Hematopoietic multipotent progenitor cell treated with erythropoietin and hydrocortisone succinate and interleukin-3 and kit ligand, for 15 days (in vitro differentiated cells): ENCODE measurements at regions not wholly inside any gene's neighbourhood (a gene's known extent, or its start where the extent isn't known, plus 50 kb on each side); places are given as distances from the start of the nearest gene placed in this dataset.
"Not testable (repeated sequence)": the region's sequence is repeated elsewhere in the genome, so short reads cannot be mapped to it uniquely, and the experiment has no call there.

Experiments used
- DNase-seq: peaks from one replicate; pipeline ENCODE4 v3.0.0-alpha.2; 2015; ENCODE audit warnings: low spot score

DNA sequence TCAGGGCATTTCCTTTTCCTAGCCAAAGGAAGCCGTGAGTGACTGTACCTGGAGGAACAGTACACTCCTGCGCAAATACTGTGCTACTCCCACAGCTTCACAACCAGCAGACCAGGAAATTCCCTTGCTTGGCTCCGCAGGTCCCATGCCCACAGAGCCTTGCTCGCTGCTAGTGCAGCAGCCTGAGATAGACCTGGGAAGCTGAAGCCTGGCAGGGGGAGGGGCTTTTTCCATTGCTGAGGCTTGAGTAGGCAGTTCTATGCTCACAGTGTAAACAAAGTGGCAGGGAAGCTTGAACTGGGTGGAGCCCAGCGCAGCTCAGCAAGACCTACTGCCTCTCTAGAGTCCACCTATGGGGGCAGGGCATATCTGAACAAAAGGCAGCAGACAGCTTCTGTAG lies 291.2 kb downstream of the HGF start:
- no peak for DNase-seq

DNA sequence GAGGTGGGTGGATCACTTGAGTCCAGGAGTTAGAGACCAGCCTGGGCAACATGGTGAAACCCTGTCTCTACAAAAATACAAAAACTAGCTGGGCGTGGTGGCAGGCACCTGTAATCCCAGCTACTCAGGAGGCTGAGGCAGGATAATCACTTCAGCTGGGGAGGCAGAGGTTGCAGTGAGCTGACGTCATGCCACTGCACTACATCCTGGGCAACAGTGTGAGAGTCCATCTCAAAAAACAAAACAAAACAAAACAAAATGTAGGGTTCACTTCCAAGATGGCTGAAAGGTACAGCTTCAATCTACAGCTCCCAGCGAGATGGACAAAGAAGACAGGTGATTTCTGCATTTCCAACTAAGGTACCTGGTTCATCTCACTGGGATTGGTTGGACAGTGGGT lies 291.6 kb downstream of the HGF start:
- DNase-seq = not testable (repeated sequence)

DNA sequence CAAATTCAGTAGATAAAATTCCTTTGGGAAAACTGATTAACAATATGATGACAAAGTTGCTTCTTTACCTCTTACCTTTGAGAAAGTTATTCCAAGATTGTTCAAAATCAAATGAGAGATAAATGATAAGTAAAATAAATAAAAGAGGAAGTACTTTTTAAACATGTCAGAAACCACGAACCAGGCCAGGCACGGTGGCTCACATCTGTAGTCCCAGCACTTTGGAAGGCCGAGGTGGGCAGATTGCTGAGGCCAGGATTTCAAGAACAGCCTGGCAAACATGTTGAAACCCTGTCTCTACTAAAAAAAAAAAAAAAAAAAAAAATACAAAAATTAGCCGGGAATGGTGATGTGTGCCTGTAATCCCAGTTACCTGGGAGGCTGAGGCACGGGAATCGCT lies 296.6 kb downstream of the HGF start:
- DNase-seq = no peak

DNA sequence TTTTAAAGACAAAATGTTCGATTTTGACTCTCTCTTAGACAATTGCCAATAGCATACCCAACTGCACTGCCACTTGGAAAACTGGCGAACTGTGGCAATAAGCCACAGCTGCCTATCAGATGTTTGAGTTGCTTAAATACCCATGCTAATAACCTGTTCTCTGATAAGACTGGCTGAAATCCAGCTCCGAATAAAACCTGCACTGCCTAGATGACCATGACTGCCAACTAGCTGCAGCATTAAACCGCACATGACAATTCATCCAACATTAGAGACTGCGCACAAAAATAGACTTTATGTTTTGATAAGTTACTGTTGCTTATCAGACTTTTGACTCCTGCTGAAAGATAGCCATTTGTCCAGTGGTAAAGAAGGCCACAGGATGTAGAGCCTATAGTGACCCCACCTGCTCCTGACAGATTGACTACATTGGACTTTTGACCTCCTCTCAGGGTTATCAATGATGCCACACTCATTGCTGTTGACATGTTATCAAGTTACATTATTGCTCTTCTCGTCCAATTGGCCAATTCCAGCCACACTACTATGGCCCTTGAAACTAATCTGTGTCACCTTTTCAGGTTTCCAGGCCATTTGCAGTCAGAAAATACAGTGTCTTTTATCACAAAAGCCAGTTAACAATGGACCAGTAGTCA lies 299.0 kb downstream of the HGF start:
- no peak for DNase-seq

DNA sequence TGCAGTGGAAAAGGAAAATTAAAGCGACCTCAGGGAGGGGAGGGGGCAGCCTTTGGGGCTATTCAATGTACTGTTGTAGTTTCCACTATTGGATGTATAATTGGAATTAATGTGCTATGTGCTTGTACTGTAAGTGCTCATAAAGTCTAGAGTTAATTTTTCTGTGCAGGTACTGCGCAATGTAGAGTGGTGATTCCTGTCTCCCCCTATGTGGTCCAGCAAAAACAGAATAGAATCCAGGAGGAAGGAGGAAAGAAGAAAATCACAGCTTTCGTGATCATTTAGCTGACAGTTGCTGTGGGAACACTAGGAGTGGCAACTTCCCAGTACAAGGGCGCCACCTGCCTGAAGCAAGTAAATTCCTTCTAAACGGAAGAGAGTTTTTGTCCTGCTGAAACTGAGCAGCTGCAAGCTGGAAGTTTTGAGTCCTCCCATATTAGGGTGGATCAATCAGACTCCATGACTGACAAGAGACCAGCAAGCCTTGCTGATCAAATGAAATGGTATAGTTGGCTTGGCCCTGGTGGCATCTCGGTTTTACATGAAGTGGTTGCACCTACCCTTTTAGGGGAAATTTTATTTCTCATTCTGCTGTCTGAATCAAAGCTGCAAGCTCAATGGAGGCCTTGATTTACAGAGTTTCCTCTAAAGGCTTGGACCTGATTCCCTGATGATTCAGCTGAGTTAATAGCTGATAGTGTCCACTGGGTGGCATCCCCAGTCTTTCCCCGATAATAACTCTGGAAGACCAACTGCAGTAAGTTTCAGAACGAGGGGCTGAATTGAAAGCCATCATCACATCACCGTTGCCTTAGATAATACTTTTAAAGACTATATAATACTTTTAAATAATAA lies 299.8 kb downstream of the HGF start:
- DNase-seq = peak; percentile 6

DNA sequence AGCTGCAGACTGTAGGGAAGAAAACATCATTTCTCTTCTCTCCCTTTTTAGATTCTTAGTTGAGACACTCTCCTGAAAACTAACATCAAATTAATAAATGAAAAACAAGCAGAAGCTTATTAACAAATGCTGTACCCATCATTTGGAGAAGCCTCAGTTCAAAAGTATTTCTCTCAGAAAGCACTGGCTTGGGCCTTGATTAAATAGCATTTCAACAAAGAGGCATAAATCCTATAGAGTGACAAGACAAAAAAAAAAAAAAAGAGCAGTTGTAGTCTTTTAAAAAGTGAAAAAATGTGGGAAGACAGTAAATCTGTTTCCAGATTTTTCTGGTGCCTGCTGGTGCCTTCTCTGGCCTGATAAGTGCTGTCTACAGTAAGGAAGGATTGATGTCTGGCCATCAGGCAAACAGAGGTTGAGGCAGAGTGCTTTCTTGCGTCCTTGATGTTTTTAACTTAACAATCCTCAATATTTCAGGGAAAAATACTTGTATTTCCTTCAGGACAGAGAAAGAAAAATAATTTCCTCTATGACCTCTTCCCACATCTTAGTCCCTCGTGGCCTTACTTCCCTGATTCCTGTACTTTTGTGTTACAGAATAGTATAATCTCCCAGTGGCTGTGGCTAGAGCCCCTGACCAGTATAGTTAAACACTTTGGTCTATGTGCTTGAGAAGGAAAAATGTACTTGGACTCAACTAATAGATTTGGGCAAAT lies 300.5 kb downstream of the HGF start:
- no peak for DNase-seq

DNA sequence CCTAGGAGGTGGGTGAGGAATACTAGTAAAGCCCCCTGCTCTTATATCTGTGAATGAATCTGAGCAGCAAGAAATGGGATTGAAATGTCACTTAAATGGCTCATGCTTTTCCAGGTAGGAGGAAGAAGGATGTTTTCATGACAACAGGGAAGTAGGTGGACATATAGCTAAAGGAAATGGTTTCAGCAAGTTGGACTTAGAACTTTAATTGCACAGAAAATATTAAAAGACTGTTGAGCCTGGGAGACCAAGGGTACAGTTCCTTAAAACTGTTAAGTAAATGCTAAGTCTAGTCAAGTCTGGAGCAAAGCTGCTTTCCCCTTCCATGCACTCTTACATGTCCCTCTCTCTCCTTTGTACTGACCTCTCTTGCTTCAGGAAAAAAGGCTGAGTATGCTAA lies 301.3 kb downstream of the HGF start:
- no peak for DNase-seq

DNA sequence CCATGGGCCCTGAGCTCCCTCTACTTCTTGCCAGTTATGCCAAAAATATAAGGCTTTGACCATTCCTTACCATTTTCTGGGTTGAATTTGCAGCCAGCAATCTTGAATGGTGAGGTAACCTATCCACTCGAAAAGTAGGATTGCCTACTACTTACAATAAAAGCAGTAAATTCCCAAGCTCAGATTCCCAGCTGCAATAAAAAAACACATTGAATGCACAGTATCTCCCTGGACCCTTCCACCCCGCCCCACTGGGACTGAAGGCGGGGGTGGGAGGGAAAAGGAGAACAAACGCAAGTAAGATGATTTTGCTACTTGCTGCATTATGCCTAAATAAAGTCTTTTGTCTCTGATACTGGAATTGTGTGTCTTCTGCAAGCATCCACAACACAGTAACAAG lies 301.9 kb downstream of the HGF start:
- no peak for DNase-seq

DNA sequence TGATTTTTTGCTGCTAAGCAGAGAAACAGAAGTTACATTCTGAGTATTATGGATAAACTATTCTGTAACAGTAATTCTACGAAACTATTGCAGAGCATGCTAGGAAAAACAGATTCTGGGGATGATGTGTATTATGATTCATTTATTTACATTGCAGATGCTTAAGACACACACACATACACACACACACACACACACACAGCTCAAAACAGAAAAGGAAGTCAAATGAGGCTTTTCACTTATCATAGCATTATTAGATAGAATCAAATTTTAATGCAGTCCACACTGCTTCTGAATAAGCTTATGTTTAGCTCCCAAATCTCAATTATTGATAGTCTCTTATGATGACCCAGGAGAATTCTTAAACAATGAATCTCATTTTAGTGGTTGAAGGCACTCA lies 307.2 kb downstream of the HGF start:
- DNase-seq = no peak

DNA sequence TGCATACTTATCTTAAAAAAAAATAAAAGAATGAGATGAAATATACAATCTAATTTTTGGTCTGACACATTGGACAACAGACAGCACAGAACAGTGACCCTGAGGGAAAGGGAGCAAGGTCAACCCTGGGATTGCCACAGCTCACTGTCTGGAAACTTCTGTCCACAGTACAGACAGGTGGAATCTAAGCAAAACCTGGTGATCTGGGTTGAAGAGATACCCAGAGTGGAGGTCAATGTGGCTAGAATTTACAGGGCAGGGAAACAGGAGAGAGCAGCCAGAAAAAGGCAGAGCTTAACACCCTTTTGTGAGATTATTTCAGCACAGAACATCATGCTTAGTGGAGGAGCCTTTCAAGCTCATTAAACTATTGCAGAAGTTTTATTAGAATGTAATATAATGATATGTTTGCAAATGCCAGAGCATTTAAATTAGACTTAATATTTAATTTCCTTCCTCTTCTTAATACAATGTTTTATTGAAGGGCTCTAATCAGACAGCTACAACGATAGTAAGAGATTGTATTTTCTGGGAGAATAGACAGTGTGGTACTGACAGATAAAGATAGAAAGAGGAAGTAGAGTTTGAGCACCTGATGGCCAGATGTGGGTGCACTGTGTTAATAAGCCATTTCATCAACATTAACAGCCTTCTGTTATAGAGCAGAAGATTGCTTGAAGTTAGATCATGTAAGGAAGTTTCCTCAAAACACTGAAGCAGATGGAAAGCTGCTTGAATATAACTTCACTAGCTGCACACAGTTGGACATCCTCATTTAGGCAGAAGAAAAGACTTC lies 309.4 kb downstream of the HGF start:
- DNase-seq = no peak

DNA sequence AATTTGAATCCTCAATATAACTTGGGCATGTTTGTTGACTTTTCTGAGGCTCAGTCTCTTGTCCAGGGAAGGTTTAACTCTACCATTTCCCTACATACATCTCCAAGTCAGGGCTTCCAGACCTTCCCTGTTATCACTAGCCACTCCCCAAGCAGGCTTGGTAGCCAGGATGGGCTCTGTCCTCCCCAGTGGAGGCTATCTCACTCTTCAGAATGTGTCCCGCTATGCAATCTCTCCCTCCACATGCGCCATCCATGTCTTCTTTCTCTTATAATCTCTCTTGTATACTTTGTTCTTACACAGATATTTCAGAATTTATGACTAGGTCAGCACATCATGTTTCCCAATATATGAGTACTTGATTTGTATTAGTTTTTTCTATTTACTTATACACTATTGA lies 310.4 kb downstream of the HGF start:
- DNase-seq = no peak

DNA sequence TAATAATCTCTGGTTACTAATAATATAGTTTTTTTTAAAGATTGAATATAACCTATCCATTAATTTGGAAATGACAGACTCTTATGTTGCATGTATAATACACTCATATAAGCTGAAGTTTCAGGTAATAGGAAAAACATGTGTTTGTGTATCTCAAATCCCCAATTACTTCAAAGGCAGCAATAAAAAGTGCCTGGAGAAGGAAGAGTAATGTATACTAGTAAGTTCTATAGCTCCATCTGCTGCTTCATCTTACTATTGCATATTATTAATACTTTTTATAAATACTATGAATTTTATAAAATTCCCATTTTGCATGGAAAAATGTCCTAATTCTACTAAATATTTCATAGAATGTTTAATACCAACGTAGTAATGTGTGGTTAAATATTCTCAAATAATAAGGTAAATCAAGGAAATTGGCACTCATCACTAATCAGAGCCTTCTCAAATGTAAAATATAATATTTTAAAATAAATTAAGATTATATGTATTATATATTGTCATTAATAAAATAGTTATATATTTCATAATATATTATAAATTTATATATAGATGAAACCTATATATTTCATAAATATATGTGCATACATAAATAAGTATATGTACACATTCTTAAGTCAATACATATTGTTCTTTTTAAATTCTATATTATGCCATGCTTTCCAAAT lies 311.9 kb downstream of the HGF start:
- no peak for DNase-seq

DNA sequence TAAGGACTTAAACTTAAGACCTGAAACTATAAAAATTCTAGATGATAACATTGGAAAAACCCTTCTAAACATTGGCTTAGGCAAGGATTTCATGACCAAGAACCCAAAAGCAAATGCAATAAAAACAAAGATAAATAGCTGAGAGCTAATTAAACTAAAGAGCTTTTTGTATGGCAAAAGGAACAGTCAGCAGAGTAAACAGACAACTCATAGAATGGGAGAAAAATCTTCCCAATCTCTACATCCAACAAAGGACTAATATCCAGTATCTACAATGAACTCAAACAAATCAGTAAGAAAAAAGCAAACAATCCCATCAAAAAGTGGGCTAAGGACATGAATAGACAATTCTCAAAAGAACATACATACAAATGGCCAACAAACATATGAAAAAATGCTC lies 316.1 kb downstream of the HGF start:
- DNase-seq = not testable (repeated sequence)

DNA sequence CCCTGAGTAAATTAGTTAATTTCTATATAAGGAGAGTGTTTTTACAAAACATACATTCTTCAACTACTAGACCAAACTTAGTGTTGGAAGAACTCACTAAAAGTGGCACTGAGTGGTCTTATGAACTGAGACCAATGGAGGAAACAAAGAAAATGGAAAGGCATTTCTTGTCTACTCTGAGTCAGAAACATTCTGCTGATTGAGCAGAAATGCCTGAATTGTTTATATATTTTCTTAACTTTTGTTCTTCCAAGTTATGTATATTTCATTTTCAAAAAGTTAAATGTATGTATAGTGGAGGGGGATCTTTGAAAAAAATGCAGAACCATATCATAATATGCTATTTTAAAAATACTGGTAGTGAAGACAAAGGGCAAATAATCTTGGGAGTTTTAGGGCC lies 320.7 kb downstream of the HGF start:
- DNase-seq = no peak

DNA sequence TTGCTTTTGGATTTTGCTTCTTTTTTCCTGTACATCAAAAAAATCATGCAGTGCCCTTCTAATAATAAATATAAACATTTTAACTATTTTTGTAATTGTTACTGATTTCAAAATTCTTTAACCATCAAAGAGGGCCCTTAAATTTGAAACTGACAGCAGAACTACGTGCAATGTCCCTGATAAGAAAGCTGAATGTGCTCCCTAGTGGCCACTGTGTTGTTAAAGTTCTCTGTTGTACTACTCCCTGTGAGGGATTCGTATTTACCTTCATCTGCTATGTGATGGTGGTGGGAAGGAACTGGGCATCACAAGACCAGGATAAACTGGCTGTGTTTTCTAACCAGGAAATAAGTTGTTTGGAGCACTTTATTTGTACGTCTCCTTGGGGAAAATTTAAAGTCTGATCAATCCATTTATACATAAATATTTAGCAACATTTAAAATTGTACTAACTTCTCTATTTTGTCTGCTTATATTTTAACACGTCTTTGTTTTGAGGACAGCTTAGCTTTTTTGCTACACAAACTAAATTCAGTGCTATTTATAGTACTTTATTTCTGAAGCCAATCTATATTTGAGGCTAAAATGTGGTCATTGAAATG lies 322.4 kb downstream of the HGF start:
- DNase-seq = no peak

DNA sequence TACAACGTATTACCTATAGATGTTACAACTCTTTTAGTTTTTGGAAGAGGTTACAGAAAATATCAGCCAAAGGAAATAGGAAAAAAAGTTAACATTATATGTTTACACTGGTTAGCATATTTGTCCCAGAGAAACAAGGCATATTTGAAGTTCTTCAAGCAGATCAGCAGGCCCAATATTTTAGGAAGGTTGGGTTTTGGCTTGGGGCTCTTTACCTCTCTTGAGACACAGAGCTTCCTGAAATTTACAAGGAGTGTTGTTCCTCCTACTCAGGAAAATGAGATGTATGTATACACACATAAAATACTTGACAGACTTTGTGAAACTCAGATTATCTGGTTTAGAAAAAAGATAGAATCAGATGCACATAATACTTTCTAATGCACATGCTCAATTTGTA lies 323.6 kb downstream of the HGF start:
- DNase-seq = no peak

DNA sequence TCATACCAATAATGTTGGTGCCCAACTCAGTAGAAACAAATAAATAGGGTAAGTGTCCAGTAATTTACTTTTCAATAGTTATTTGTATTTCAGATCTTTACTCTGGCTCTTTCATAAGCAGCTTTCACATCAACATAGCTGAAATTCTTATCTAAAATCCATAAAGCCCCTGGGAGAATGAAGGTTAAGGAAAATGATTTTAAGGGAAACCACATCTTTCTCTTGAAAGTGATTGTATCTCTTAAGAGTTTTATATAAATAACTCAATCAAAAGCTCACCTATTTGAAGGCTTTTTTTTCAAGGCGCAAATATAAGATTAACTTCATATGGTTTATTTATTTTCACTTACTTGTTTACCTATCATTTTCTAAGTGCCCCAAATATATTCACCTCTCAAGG lies 324.4 kb downstream of the HGF start:
- no peak for DNase-seq

DNA sequence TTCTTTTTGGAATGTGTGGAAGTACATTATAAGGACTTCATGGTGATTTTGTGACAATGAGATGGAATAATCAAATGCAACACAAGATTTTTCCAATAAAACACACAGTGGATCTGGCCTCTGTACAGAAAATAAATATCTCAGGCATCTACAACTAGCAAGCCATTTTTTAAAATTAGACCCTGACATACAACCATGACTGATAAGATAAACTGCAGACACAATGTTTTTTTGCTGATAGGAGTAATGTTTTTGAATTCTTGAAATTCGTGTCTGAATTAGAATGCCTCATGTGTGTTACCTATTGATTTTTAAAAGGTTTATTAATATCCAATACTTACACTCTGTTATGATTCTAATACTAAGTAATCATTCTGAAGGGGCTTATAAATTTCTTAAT lies 328.1 kb downstream of the HGF start:
- no peak for DNase-seq

DNA sequence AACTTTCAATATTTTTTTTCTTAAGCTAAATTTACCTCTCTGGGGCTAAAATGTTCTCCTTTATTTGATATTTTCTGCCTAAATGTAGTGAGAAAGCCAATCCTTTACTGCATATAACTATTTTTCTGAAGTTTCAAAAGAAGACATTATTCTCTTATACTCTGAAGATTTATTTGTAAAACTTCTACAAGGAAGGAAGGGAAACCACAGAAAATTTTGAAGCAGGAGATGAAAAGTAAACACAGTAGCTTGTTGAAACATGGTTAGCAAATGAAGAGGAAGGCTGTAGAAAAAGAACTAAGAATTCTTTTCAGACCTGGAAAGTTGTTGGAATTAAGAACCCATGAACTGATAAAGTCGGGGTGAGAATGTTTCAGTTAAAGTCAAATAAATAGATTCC lies 330.3 kb downstream of the HGF start:
- no peak for DNase-seq

DNA sequence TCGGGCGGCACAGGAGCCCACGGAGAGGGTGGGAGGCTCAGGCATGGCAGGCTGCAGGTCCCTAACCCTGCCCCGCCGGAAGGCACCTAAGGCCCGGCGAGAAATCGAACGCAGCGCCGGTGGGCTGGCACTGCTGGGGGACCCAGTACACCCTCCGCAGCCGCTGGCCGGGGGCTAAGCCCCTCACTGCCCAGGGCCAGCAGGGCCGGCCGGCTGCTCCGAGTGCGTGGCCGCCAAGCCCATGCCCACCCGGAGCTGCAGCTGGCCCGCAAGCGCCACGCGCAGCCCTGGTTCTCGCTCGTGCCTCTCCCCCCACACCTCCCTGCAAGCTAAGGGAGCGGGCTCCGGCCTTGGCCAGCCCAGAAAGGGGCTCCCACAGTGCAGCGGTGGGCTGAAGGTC lies 332.7 kb downstream of the HGF start:
- DNase-seq = not testable (repeated sequence)

DNA sequence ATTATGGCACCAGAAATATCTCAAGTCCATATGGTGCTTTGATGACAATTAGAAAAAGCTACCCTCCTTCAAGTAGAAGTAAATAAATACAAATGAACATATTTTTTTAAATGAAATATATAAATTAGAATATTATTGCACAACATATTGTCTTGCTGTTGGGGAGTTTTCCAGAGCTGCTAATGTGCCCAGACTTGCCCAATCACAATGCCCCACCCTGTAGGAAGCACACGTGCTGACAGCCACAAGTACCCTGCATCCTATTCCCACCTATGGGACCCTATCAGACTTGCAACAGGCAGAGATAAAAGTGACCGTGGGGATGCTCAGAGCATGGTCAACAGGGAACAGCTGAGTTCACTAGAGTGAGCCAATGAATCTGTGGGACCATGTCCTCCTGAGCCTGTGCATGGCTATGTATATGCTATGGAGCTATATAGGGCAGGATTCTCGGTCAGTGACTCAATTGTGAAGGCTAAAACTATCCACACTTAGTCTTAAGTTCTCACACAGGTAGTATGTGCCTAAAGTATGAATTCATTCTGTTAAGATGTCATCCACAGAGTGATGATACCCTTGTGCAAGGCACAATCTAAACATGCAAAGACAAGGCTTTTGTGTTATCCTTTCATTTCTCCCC lies 336.0 kb downstream of the HGF start:
- no peak for DNase-seq
